ENCODE measurements at regions not wholly inside any gene's neighbourhood (a gene's known extent, or its start where the extent isn't known, plus 50 kb on each side); places are given as distances from the start of the nearest gene placed in this dataset.

DNA sequence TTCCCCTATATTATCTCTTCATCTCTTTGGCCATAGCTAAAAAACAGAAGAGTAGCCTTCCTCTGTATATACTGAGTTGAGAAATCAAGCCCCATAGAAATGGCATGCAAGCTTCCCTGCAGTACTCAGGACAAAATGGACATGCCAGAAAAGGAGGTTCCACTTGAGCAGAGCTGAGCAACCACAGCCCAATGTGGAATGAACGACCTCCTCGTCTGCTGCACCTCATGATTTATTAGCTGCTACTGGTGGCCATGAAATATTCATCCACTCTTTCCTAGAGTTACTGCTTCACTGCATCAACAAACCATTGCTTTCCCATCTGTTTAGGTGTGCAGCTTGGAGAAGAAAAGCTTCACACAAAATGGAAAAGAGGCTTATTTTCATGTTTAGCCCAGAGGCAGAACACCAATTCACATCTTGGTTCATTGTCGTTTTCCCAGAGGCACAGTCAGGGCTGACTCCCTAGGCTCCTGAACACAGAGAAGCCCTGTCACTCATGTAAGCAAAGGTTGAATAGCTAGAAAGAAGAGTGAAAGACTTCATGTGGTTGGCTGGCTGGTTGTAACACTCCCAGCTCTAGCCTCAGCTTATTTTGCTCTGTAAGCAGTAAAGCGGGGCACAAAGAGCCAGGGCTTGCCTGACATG is 148.0 kb downstream of the TSEN15 start (continued):
- TF ChIP-seq RNF2 (IDR thresholded peaks at IDR 0.05; ENCODE audit: borderline replicate concordance, low read depth, low read length, missing control alignments, poor library complexity, severe bottlenecking) (no peak), SIN3A (conservative IDR thresholded peaks at IDR 0.05 in 1 of 2, IDR thresholded peaks at IDR 0.05 in 1 of 2; ENCODE audit: low read depth in 1 of 2, low read length in 2 of 2) (no peak), CBX5 (IDR thresholded peaks at IDR 0.05; ENCODE audit: low read depth, low read length) (no peak), RFX5 (IDR thresholded peaks at IDR 0.05; ENCODE audit: borderline replicate concordance, low read depth, low read length) (no peak)
